Testis (tissue), 2 donors: ENCODE measurements at regions not wholly inside any gene's neighbourhood (a gene's known extent, or its start where the extent isn't known, plus 50 kb on each side); places are given as distances from the start of the nearest gene placed in this dataset.
"Not testable (repeated sequence)": the region's sequence is repeated elsewhere in the genome, so short reads cannot be mapped to it uniquely, and the experiment has no call there.

Experiments
- DNase-seq: peaks from one replicate; pipeline ENCODE4 v3.0.0-alpha.2; 2019
- H3K27ac ChIP-seq, 2 donors: fragments of 200-600 bp; sonication (generic); one replicate each; pipeline ENCODE4 v1.5.1; 2019
- H3K27me3 ChIP-seq: fragments of 200-600 bp; sonication (generic); one replicate; pipeline ENCODE4 v1.5.1; 2019
- H3K36me3 ChIP-seq: fragments of 200-600 bp; sonication (generic); one replicate; pipeline ENCODE4 v1.5.1; 2017; ENCODE audit warnings: low read depth; ENCODE audit errors: missing control alignments
- H3K4me1 ChIP-seq: fragments of 200-600 bp; sonication (generic); one replicate; pipeline ENCODE4 v1.5.1; 2019
- H3K4me3 ChIP-seq, 2 donors: fragments of 200-600 bp; sonication (generic); one replicate each; pipeline ENCODE4 v1.5.1; 2017 to 2019
- H3K9me3 ChIP-seq: fragments of 200-600 bp; sonication (generic); one replicate; pipeline ENCODE4 v1.5.1; 2017
- POLR2A ChIP-seq: fragments of 450-650 bp; IDR thresholded peaks from one replicate; pipeline ENCODE4 v1.6.1; 2017; ENCODE audit warnings: antibody characterized with exemption, mild to moderate bottlenecking, moderate library complexity
- WGBS, 2 donors: methylation state at CpG; one replicate each; pipeline ENCODE4 v1.1.5; 2018; 5-methylcytosine and 5-hydroxymethylcytosine counted together
- intact Hi-C: fragments of 100-400 bp; cut with DNase I; formaldehyde crosslinking; loops from one replicate; pipeline ENCODE4 v1.15.1; 2023; ENCODE audit warnings: low total_unique reads
- TF ChIP-seq, protein P1 (sequence below), 3 experiments: fragments of 450-650 bp in 2 of 3; fragments of 200-600 bp in 1 of 3; sonication (generic) in 1 of 3; IDR thresholded peaks; one replicate each; pipeline ENCODE4 v1.5.1; 2016 to 2019; ENCODE audit warnings: antibody characterized with exemption in 3 of 3, mild to moderate bottlenecking in 2 of 3, moderate library complexity in 1 of 3

DNA sequence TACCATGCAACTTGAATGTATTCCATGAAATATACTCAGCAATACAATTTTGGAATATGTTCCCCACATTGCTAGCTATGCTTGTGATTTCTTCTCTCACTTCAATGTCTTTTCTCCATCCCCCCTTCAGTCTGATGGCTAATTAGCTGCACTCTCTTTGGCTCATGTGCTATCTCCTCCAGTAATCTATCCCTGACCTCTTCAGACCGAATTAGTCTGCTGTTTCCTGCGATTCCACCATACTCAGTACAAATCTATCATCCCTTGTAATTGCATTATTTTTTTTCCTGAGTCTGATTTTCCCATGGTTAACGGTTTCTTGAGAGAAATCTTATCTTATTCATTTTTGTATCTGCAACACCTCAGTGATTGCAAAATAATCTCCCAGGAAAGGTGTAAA, 360.7 kb upstream of the CDH10 start:
- DNase-seq = no peak
- TF ChIP-seq, protein P1, sequence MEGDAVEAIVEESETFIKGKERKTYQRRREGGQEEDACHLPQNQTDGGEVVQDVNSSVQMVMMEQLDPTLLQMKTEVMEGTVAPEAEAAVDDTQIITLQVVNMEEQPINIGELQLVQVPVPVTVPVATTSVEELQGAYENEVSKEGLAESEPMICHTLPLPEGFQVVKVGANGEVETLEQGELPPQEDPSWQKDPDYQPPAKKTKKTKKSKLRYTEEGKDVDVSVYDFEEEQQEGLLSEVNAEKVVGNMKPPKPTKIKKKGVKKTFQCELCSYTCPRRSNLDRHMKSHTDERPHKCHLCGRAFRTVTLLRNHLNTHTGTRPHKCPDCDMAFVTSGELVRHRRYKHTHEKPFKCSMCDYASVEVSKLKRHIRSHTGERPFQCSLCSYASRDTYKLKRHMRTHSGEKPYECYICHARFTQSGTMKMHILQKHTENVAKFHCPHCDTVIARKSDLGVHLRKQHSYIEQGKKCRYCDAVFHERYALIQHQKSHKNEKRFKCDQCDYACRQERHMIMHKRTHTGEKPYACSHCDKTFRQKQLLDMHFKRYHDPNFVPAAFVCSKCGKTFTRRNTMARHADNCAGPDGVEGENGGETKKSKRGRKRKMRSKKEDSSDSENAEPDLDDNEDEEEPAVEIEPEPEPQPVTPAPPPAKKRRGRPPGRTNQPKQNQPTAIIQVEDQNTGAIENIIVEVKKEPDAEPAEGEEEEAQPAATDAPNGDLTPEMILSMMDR (IDR thresholded peaks at IDR 0.05) = no peak
- TF ChIP-seq POLR2A = no peak
- Histone ChIP-seq H3K9me3 (no peaks in the 10 kb centered on the region), H3K27ac (no peak overlapping the region), H3K4me3 (no peak overlapping the region), H3K4me1 (no peaks in the 10 kb centered on the region), H3K36me3 (no peaks in the 10 kb centered on the region), H3K27me3 (no peaks in the 10 kb centered on the region)
- WGBS, 2 donors = 44 to 50% methylated on average over 3 of the region's 3 CpGs
- intact Hi-C loops = no loop called here

DNA sequence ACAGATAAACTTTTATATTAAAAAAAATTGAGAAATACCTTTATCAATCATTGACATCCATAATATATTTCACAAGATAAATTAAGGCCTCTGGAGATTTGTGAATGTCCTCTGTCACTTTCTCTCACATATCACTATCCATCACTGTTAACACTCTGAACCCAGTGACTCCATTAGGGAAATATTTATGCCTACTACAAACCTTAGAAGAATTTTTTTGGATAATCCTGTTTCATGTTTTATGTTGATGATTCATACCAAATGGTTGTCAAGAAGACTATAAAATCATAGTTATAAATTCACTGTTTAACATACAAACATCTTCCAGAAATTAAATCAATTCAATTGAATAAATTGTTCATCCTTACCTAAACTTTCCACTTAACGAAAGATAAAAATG, 357.6 kb upstream of the CDH10 start:
- intact Hi-C loops = no loop called here
- Histone ChIP-seq H3K36me3 (no peaks in the 10 kb centered on the region), H3K4me3 (no peak overlapping the region), H3K27me3 (no peaks in the 10 kb centered on the region), H3K27ac (no peak overlapping the region), H3K9me3 (no peaks in the 10 kb centered on the region), H3K4me1 (no peaks in the 10 kb centered on the region)
- DNase-seq = no peak
- no peak for TF ChIP-seq POLR2A
- TF ChIP-seq, protein P1 (IDR thresholded peaks at IDR 0.05) = no peak
- 91% methylated on average over 1 of the region's 1 CpG for WGBS, 2 donors

DNA sequence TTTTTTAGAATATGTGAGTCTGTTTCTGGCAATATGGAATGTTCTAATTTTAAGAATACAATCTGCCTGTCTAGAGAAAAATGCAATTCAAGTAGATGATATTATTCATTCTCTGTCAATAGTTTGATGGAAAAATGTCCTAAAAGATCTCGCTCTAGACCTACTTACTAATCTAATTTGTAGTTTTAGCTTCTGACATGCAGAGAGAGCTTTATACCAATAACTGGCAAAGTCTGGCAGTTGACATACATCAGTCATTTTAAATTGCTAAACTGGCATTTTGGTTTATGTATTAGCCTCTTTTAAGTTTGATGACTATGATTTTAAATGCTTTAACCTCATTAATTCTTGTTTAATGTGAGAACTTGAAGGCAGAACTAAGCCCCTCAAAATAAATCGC, 355.0 kb upstream of the CDH10 start:
- H3K36me3 ChIP-seq = no peaks in the 10 kb centered on the region
- no peaks in the 10 kb centered on the region for H3K9me3 ChIP-seq
- intact Hi-C loops = no loop called here
- no peak overlapping the region for H3K27ac ChIP-seq
- TF ChIP-seq, protein P1 (IDR thresholded peaks at IDR 0.05) = no peak
- TF ChIP-seq POLR2A = no peak
- no peaks in the 10 kb centered on the region for H3K27me3 ChIP-seq
- DNase-seq = no peak
- no peaks in the 10 kb centered on the region for H3K4me1 ChIP-seq
- 91 to 95% methylated on average over 2 of the region's 2 CpGs for WGBS, 2 donors
- H3K4me3 ChIP-seq = no peak overlapping the region

DNA sequence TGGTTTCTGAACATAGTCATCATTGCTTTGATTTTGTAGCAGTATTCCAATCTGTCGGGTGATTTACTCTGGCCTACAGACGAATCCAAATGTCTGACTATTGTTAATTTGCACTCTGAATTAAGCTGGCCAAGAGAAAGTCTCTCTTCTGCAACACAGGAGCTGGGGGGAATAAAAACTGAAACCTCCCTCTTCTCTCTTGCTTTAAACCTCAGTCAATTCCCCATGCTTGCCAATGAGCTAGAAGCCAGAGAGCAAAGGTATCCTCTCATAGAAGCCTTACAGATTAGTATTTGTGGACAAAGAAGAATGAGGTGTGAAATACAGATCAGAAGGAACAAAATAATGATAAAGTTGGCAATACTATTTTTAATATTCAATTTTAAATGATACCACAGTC, 353.9 kb upstream of the CDH10 start:
- Histone ChIP-seq H3K4me1 (no peaks in the 10 kb centered on the region), H3K9me3 (no peaks in the 10 kb centered on the region), H3K27me3 (no peaks in the 10 kb centered on the region), H3K36me3 (no peaks in the 10 kb centered on the region), H3K4me3 (no peak overlapping the region), H3K27ac (no peak overlapping the region)
- DNase-seq = no peak
- intact Hi-C loops = no loop called here
- TF ChIP-seq, protein P1 (IDR thresholded peaks at IDR 0.05) = no peak
- TF ChIP-seq POLR2A = no peak
- WGBS, 2 donors = 44 to 47% methylated on average over 2 of the region's 2 CpGs

DNA sequence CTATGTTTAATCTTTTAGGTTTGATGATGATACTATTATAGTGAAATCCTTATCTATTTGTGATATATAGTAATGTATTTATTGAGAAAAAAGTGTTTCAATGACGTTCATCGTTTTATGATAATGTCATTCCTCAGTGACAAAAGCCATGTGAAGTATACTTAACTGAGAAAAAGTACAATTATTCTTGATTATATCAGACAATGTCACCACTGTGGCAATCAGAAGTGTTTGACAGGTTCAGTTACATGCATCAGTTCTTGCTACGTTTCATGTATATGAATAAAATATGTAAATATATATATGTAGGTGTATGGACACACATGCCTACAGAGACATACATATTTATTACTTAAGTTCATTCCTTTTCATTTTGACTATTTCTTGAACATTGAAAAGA, 341.5 kb upstream of the CDH10 start:
- intact Hi-C loops = no loop called here
- WGBS, 2 donors = 84 to 91% methylated on average over 3 of the region's 3 CpGs

DNA sequence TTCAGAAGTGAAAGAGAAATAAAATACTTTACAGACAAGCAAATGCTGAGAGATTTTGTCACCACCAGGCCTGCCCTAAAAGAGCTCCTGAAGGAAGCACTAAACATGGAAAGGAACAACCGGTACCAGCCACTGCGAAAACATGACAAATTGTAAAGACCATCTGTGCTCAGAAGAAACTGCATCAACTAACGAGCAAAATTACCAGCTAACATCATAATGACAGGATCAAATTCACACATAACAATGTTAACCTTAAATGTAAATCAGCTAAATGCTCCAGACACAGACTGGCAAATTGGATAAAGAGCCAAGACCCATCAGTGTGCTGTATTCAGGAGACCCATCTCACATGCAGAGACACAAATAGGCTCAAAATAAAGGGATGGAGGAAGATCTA, 333.8 kb upstream of the CDH10 start:
- intact Hi-C loops, H3K9me3 ChIP-seq, H3K4me3 ChIP-seq, H3K4me1 ChIP-seq, H3K36me3 ChIP-seq, H3K27ac ChIP-seq, DNase-seq, H3K27me3 ChIP-seq: not testable (repeated sequence)
- WGBS, 2 donors = 92 to 93% methylated on average over 3 of the region's 3 CpGs

More for the DNA sequence above, 341.5 kb upstream of the CDH10 start:
- Histone ChIP-seq H3K4me3 (no peak overlapping the region), H3K36me3 (no peaks in the 10 kb centered on the region), H3K27ac (no peak overlapping the region), H3K9me3 (no peaks in the 10 kb centered on the region), H3K4me1 (no peaks in the 10 kb centered on the region), H3K27me3 (no peaks in the 10 kb centered on the region)
- no peak for DNase-seq
- TF ChIP-seq, protein P1 (IDR thresholded peaks at IDR 0.05) = no peak
- TF ChIP-seq POLR2A = no peak
